ENCODE measurements at regions not wholly inside any gene's neighbourhood (a gene's known extent, or its start where the extent isn't known, plus 50 kb on each side); places are given as distances from the start of the nearest gene placed in this dataset.

DNA sequence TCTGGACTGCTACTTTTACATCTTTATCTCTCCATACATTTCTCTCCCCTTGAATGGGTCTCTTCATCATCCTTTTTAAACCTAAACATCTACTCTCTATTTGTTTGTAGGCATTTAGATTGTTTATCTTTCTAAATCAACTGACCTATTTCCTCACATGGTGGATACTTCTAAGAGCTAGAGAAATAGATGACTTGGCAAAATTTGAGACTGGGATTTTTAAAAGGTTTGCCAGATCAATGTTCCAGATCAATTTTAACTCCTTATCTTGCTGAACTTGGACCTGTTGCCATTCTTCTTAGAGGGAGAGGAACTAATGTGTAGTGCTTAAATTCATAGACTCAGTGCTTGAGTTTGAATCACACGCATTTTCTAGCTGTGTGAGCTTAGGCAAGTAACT, 144.2 kb upstream of the STEAP4 start:
- H3K27ac ChIP-seq: no peak overlapping the region
- no peak for DNase-seq (ENCODE audit: low read depth, low spot score)

DNA sequence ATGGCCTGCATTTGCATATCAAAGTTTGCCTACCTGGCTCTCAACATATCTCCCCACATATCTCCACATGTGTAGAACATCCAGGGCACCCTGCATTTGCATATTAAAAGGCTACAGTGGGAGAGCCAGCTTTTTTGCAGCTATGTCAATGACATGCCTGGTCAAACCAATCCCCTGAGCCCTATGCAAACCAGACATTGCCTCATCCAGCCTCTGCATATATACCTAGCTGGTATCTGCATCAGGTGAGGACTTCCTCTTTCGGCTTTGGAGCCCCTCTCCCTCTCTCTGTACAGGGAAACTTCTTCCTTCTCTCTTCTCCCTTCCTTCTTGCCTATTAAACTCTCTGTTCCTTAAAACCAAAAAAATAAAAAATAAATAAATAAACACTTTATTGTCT, 142.7 kb upstream of the STEAP4 start:
- no peak for DNase-seq (ENCODE audit: low read depth, low spot score)
- no peak overlapping the region for H3K27ac ChIP-seq

DNA sequence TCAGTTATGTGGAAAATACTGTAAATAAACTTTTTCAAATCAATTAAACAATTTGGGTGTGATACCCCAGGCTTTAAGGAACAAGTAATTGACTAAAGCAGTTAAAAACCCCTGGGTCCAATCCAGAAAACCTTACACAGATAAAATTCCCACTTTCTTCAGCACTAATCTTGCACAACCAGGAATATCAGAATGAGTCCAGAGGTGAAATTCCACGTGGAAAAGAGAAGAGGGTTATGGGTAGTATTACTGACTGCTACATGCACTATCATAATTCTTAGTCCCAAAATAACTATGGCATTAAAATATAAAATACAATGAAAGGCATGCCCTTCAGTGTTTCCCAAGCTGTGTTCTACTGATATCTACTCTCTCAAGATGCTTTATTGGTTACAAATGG, 135.7 kb upstream of the STEAP4 start:
- DNase-seq (ENCODE audit: low read depth, low spot score): no peak
- no peak overlapping the region for H3K27ac ChIP-seq

DNA sequence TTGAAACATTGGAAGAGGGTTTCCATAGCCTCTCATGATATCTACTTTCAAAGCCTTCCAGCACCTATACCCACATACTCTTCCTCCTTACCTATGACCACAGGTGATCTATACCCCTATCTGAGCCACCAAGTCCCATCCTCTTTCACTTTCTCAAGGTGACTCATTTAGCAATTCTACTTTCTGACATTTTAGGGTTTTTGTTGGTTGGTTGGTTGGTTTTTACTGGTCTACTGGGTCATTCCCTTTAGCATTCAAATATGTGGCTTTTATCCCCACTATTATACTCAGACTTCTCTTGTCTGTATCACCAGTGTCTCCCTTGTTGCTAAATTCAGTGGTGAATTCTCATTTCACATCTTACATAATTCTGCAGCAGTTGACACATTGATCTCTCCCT, 130.4 kb upstream of the STEAP4 start:
- no peak for DNase-seq (ENCODE audit: low read depth, low spot score)
- H3K27ac ChIP-seq: no peak overlapping the region

DNA sequence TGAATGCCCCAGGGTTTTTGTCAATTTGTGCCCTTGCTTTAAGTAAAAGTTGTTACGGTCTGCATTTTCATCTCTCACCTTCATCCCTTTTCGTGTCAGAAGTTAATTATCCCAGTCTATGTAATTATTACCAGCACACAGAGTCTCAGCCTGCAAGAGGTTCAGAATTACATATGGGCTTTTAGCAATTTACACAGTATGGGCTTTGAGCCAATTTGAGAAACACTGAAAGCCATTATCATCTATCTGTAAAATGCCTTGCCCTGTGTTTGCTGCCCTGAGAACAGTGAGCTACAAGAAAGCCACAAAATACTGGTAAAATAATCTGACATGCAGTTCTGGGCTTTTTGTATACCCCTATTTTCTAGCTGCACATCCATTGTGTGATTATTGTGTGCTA, 125.6 kb upstream of the STEAP4 start:
- DNase-seq (ENCODE audit: low read depth, low spot score): no peak
- H3K27ac ChIP-seq: no peak overlapping the region

DNA sequence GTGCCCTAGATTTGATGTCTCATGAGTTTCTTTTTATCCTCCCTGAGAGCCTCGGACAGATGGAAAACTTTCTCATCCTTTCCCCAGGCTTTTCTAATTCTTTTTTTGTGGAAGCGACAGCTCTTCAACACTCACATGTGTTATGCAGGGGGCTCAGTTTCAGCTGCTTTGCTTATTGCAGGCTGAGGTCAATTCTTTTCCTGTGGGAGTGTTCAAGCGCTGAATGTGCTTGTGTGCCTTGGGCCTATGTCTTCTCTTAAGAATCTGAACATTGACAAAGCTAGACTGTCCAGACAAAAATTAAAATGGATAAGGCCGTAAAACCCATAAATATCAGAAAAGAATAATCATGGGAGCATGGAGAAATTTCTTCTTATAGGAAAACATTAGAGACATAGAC, 125.2 kb upstream of the STEAP4 start:
- no peak overlapping the region for H3K27ac ChIP-seq
- DNase-seq (ENCODE audit: low read depth, low spot score): no peak

DNA sequence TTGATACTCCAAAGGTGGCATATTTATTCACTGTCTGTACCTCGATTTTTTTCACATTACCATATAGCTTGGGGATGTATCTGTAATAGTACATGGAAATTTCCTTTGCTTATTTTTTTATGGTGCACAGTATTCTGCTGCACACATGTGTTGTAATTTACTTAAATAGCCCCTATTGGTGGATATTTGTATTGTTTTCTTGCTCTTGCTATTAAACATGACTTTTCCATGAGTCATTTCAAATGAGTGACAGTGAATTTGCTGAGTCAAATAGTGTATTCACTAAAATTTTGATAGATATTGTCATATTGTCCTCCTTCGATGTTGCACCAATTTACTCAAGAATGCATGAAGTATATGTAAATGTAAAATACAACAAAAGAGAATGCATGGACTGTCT, 122.7 kb upstream of the STEAP4 start:
- DNase-seq (ENCODE audit: low read depth, low spot score): no peak
- no peak overlapping the region for H3K27ac ChIP-seq

DNA sequence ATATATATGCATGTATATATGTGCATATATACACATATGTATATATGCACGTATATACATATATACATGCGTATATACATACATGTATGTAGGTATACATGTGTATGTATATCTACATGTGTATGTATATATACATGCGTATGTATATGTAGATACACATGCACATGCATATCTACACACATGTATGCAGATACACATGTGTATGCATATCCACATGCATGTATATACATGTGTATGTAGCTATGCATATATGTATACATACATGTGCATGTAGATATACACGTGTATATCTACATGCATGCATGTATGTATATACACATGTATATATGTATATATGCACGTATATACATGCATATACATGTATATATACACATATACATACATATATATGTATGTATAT, 95.8 kb upstream of the STEAP4 start:
- no peak for DNase-seq (ENCODE audit: low read depth, low spot score)
- H3K27ac ChIP-seq: no peak overlapping the region

DNA sequence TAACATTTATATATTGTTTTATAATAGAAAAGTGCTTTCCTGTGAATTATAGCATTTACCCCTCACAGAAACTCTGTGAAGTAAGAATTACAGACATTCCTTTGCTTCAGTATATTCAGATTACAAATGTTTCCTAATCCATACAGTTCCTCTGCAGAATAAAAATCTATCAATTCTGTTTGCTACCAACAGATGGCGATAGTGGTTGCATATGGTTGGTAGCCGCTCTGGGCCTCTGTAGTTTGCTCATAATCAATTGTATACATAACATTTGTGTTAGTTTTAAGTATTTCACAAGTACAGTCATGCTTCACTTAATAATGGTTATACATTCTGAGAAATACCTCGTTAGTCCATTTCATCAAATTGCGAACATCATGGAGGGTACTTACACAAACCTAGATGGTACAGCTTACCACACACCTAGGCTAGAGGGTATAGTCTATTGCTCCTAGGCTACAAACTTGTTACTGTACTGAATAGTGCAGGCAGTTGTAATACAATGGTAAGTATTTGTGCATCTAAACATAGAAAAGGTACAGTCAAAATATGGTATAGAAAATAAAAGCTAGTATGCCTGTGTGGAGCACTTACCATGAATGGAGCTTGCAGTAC, 94.4 kb upstream of the STEAP4 start:
- no peak for DNase-seq (ENCODE audit: low read depth, low spot score)
- no peak overlapping the region for H3K27ac ChIP-seq

DNA sequence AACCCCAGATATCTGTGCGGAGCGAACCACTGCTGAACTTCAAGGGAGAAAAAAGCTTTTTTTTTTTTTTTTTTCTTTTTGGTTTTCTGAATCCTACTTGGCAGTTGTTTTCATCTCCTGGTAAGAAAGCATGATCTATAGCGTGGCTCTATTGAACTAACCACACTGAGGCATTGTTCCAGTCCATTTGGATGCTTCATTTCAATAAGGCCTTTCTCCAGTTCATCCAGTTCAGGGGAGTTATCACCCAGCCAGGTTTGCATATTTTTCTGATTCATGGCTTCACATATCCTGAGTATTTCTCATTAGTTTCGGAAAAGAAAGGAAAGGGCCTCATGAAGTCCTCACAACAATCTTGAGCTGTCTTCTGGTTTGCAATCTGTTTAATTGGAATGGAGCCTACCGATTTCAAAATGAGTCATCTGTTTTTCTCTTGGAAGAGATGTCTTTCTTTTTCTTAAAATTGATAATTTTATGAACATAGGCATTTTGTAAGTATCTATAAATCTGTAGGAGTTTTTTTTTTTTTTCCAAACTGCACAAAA, 93.1 kb upstream of the STEAP4 start:
- no peak overlapping the region for H3K27ac ChIP-seq
- no peak for DNase-seq (ENCODE audit: low read depth, low spot score)

DNA sequence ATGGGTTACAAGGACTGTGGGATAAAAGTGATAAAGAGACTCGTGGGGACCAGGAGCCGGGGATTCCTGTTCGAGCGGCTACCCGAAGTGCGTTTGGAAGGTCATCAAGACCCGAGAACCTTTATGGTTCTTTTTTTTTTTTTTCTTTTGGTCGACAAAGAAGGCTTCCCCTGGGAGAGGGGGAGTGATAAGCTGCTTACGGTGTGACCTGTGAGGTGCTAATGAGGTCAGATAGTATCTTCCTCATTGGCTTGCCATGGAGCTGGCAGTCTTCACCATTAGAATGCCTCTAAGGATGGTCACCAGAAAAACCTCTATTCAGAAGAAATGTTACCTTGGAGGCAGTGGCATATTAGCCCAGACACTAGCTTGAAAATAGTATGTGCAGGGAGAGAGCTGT, 92.3 kb upstream of the STEAP4 start:
- H3K27ac ChIP-seq: no peak overlapping the region
- no peak for DNase-seq (ENCODE audit: low read depth, low spot score)

DNA sequence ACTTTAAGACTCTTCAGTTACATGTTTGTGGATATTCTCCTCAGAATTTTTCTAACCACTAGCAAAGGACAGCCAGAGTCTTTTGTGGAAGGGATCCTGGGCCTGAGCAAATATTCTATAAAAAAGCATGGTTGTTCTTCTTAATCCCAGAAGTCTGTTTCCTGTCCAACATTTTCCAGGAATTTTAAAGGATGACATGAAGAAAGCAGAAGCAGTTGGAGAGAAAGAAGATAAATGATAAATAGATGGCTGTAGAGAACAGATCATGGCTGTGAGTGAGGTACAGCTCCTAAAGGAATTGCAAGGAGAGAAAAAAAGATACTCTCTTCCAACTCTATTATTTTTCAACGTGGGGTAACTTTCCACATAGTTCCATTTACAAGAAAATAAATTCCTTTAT, 91.8 kb upstream of the STEAP4 start:
- H3K27ac ChIP-seq: no peak overlapping the region
- DNase-seq (ENCODE audit: low read depth, low spot score): no peak

DNA sequence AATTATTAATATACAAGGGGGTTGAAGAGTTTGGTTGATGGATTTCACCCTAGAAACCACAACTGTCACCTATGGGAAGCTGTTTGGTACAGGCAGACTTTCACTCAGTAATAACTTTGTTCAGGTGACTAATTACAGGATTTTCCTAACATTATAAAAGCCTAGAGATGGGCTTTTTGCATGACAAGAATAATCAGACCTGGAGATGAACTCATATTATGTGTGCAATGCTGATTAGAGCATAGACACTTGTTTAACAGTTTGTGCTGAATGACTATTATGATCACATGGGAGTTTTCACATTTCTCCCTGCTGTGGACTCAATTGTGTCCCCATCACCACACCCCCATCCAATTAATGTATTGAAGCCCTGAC, 90.2 kb upstream of the STEAP4 start:
- no peak overlapping the region for H3K27ac ChIP-seq
- DNase-seq (ENCODE audit: low read depth, low spot score): no peak

DNA sequence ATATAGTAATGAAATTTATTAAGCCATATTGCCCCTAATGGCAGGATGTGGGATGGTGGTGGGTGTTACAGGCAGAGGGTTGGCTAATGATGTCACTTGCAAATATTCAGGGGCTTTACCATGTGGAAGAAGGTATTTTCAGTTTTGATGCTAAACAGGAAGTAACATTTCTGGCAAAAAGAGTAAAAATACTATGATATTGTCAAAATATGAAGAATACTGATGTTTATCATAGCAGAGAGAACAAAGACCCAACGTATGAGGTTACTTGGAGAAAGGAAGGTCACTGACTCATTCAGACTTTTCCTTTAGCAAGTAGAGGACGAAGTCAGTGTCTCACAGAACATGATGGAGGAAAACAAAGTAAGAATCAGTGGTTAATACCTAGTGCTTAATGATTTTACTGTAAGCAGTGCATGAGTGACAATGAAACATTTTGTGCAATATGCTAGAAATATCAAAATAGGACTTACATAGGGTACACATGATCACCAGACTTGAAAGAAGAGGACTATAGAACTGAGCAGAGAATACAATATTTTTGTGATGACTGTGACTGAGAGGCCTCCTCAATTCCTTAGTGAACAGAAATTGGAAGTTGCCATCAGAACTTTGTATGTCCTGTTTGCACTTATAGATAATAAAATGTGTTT, 89.7 kb upstream of the STEAP4 start:
- H3K27ac ChIP-seq: no peak overlapping the region
- DNase-seq (ENCODE audit: low read depth, low spot score): no peak

DNA sequence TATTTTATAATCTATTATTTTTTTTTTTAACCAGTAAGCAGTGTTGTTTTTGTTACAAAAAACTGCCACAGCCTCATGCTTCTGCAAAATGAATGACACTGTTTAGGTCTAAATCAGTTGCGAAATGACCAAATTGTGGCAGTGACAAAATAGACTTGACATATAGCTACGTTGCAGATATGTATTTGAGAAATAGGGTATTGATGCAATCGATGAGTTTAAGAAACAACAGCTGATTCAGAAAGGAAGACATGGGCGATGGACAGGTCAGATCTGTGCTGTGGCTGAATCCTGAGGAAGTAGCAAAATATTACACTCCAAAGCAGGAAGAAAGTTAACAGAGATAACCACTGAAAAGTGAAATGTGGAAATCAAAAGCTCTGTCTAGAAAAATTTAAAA, 89.0 kb upstream of the STEAP4 start:
- no peak overlapping the region for H3K27ac ChIP-seq
- no peak for DNase-seq (ENCODE audit: low read depth, low spot score)

DNA sequence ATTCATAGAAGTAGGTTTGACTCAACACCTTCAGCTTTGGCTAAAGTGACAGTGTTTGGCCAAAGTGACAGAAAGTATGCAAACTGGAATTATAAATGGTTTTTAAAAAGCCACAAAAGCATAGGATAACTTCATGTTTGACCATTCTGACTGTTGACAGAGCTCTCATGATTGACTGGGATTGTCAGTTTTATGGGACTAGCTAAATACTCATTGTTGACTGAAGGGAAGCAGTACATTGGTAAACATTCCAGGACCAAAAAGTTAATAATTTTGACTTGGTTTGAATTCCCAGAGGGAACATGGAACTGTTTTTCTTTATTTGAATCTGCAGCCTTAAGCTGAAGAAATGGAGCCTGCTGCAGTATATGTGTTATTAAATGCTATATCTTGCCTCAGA, 84.6 kb upstream of the STEAP4 start:
- DNase-seq (ENCODE audit: low read depth, low spot score): no peak
- no peak overlapping the region for H3K27ac ChIP-seq

DNA sequence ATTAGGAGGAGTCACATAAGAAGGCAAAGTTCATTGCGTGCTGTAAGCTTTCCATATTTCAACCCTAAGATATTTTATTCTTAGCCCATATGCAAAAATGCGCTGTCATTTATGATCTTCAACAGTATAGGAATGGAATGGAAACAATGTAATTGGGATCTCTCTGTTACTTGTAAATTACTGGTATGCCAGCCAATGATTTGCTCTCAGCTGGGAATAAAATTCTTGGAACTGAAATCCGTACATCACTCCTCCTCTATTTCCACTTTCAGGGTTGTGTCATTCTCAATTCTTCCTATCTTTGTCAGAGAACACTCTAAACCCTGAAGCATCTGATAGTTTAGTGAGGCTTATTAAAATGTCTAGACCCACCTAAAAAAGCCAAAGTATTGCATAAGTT, 80.7 kb upstream of the STEAP4 start:
- no peak for DNase-seq (ENCODE audit: low read depth, low spot score)
- H3K27ac ChIP-seq: no peak overlapping the region

DNA sequence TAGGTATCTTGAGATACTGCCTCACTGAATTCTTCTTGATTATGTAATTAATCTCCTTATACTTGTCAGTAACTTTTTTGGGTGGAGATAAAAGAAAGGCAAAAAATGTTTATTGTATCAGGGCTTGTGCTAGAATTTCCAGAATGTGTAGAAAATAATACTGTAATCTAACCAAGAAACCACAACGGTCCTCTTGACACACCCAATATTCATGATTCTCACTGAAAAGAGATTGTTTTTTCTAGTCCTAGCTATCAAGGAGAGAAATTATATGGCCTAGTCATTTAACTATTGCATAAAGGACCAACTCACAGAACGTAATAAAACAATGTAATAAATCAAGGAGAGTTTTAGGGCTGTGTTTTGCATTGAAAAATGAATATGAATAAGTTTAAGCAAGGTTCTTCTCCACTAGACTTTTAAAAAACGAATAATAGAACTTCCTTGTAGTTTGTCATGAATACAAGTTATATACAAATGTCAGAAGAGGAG, 80.0 kb upstream of the STEAP4 start:
- H3K27ac ChIP-seq: no peak overlapping the region
- no peak for DNase-seq (ENCODE audit: low read depth, low spot score)

DNA sequence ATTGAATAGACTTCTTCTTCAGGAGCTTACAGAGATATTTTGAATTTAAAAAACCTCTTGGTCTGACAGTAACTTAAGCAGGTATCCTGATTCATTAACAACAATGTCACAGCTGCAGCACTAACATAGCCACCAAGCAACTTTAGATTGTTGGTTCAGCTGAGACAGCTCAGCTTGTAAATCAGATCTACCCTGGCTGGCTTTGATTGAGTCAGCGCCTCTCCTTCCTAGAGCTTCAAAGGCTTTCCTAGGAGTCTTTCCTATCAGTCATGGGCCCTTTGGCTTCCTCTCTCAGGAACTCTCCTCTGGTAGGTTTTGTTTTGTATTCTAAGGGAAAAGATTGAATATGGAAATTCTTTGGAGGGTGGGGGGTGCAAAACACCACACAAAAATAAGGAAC, 70.7 kb upstream of the STEAP4 start:
- DNase-seq (ENCODE audit: low read depth, low spot score): peak; percentile 37
- no peak overlapping the region for H3K27ac ChIP-seq

DNA sequence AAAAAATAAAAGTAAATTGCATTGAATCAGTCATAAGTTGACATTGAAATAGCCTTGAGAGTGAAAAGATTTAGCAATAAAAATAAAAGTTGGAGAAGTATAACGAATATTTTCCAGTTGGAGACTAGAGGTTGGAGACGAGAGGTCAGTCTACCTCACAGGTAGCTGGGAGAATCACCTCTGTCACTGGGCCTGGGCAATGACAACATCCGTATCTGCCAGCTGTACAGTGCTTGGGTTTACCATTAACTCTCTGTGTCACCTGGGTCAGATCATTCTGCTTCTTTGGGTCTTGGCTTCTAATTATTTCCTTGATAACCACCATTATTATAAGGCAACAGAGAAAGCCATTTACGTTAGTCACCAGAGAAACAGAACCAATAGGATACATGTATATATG, 62.0 kb upstream of the STEAP4 start:
- no peak overlapping the region for H3K27ac ChIP-seq
- no peak for DNase-seq (ENCODE audit: low read depth, low spot score)

DNA sequence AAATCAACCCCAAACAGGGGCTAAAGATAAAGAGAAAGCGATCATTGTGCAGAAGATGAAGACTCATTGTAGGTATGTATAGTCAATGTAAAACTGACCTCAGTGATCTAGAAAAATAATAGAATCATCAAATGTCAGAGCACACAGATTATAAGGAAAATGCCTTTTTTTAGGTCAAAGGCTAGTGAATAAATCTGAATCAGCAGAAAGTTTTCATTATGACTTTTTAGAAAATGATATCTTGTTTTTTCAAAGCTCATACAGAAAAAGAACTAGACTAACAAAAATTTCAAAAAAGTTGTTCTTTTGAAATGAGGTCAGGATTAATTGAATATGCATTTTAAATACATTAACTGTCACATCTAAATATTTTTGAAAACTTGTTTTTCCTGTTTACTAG, 60.2 kb upstream of the STEAP4 start:
- no peak for DNase-seq (ENCODE audit: low read depth, low spot score)
- no peak overlapping the region for H3K27ac ChIP-seq

DNA sequence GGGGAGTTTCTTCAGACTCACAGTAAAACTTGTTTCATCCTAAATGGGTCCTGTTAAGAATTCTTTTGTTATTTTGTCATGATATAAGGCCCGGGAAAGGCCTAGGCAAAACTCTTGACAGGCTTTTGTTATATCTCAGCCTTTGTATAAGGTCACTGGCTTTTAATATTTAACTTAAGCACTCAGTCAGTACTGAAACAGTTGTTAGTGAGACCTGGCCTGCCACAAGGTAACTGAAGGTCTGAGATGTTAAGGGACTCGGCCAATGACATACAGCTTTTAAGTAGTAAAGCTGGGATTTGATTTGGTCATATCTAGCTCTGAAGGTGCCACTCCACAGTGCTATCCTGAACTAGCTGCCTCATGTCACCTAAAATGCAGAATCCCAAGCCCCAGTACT, 57.2 kb upstream of the STEAP4 start:
- no peak overlapping the region for H3K27ac ChIP-seq
- DNase-seq (ENCODE audit: low read depth, low spot score): no peak

All from epithelial cell of prostate (primary cell).